Ishikawa (cell line): ENCODE measurements at regions not wholly inside any gene's neighbourhood (a gene's known extent, or its start where the extent isn't known, plus 50 kb on each side); places are given as distances from the start of the nearest gene placed in this dataset.

ENCODE experiments used
- CEBPB ChIP-seq: IDR thresholded peaks from 2 replicates; pipeline ENCODE4 v1.6.1; 2012
- CREB1 ChIP-seq: IDR thresholded peaks from 2 replicates; pipeline ENCODE4 v1.6.1; 2012; ENCODE audit warnings: low read depth
- EGR1 ChIP-seq: IDR thresholded peaks from 2 replicates; pipeline ENCODE4 v1.6.1; 2012
- EP300 ChIP-seq: IDR thresholded peaks from 2 replicates; pipeline ENCODE4 v1.6.1; 2012; ENCODE audit warnings: borderline replicate concordance
- FOXM1 ChIP-seq: IDR thresholded peaks from 2 replicates; pipeline ENCODE4 v1.6.1; 2012; ENCODE audit warnings: low read depth, borderline replicate concordance
- NFIC ChIP-seq: IDR thresholded peaks from 2 replicates; pipeline ENCODE4 v1.6.1; 2012
- RAD21 ChIP-seq: IDR thresholded peaks from 2 replicates; pipeline ENCODE4 v1.6.1; 2012; ENCODE audit warnings: low read depth
- TAF1 ChIP-seq: IDR thresholded peaks from 2 replicates; pipeline ENCODE4 v1.6.1; 2012; ENCODE audit warnings: low read depth, mild to moderate bottlenecking
- TCF12 ChIP-seq: IDR thresholded peaks from 2 replicates; pipeline ENCODE4 v1.6.1; 2012; ENCODE audit warnings: low read depth
- TEAD4 ChIP-seq: IDR thresholded peaks from 2 replicates; pipeline ENCODE4 v1.6.1; 2012
- YY1 ChIP-seq: IDR thresholded peaks from 2 replicates; pipeline ENCODE4 v1.6.1; 2012; ENCODE audit warnings: low read depth
- ZBTB7A ChIP-seq: IDR thresholded peaks from 2 replicates; pipeline ENCODE4 v1.6.1; 2012; ENCODE audit warnings: low read depth
- TF ChIP-seq, protein P1 (sequence below): IDR thresholded peaks from 2 replicates; pipeline ENCODE4 v1.6.1; 2012; ENCODE audit warnings: low read depth, mild to moderate bottlenecking
- TF ChIP-seq, protein P2 (sequence below): IDR thresholded peaks from 2 replicates; pipeline ENCODE4 v1.6.1; 2012
- TF ChIP-seq, protein P3 (sequence below): IDR thresholded peaks from 2 replicates; pipeline ENCODE4 v1.6.1; 2012

DNA sequence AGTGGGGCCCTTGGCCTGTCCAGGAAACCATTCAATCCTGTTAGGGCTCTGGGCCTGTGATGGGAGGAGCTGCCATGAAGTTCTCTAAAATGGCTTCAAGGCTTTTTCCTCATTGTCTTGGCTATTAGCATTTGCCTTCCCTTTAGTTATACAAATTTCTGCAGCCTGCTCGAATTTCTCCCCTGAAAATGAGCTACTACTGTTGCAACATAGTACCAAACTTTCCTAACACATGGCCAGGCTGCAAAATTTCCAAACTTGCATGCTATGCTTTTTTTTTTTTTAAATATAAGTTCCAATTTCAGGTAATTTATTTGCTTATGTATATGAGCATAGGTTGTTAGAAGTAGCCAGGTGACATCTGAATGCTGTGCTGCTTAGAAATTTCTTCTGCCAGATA lies 560.8 kb upstream of the TBL1XR1 start:
- TF ChIP-seq TAF1 = no peak
- TF ChIP-seq YY1 = no peak
- no peak for TF ChIP-seq CREB1
- TF ChIP-seq TEAD4 = no peak
- TF ChIP-seq EGR1 = no peak
- TF ChIP-seq TCF12 = no peak
- TF ChIP-seq, protein P1, sequence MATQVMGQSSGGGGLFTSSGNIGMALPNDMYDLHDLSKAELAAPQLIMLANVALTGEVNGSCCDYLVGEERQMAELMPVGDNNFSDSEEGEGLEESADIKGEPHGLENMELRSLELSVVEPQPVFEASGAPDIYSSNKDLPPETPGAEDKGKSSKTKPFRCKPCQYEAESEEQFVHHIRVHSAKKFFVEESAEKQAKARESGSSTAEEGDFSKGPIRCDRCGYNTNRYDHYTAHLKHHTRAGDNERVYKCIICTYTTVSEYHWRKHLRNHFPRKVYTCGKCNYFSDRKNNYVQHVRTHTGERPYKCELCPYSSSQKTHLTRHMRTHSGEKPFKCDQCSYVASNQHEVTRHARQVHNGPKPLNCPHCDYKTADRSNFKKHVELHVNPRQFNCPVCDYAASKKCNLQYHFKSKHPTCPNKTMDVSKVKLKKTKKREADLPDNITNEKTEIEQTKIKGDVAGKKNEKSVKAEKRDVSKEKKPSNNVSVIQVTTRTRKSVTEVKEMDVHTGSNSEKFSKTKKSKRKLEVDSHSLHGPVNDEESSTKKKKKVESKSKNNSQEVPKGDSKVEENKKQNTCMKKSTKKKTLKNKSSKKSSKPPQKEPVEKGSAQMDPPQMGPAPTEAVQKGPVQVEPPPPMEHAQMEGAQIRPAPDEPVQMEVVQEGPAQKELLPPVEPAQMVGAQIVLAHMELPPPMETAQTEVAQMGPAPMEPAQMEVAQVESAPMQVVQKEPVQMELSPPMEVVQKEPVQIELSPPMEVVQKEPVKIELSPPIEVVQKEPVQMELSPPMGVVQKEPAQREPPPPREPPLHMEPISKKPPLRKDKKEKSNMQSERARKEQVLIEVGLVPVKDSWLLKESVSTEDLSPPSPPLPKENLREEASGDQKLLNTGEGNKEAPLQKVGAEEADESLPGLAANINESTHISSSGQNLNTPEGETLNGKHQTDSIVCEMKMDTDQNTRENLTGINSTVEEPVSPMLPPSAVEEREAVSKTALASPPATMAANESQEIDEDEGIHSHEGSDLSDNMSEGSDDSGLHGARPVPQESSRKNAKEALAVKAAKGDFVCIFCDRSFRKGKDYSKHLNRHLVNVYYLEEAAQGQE = no peak
- no peak for TF ChIP-seq CEBPB
- no peak for TF ChIP-seq FOXM1
- TF ChIP-seq, protein P2, sequence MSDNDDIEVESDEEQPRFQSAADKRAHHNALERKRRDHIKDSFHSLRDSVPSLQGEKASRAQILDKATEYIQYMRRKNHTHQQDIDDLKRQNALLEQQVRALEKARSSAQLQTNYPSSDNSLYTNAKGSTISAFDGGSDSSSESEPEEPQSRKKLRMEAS = no peak
- TF ChIP-seq RAD21 = no peak
- no peak for TF ChIP-seq EP300
- TF ChIP-seq ZBTB7A = no peak
- TF ChIP-seq, protein P3, sequence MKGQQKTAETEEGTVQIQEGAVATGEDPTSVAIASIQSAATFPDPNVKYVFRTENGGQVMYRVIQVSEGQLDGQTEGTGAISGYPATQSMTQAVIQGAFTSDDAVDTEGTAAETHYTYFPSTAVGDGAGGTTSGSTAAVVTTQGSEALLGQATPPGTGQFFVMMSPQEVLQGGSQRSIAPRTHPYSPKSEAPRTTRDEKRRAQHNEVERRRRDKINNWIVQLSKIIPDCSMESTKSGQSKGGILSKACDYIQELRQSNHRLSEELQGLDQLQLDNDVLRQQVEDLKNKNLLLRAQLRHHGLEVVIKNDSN = no peak

DNA sequence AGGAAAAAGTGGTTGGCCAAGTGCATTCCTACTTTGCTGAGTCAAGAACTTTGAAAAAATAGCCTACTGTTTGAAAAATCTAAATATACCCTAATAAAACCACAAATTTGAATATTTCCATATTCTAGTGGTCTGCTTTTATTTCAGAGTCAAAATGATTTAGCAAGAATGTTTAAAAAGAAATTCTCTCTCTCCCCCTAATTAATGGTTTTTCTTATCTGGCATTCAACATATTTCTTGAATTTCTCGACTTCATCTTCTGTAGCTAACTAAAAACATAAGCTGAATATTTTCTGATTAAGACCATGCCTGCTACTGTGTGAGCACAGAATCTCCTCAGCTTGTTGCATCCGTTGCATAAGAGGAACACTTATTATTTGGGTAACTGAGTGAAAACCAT lies 563.5 kb upstream of the TBL1XR1 start:
- no peak for TF ChIP-seq YY1
- TF ChIP-seq TCF12 = no peak
- TF ChIP-seq EP300 = no peak
- TF ChIP-seq CEBPB = no peak
- TF ChIP-seq CREB1 = no peak
- TF ChIP-seq FOXM1 = no peak
- TF ChIP-seq, protein P1 = no peak
- no peak for TF ChIP-seq ZBTB7A
- TF ChIP-seq, protein P3 = no peak
- TF ChIP-seq NFIC = no peak
- no peak for TF ChIP-seq TAF1
- TF ChIP-seq RAD21 = no peak
- TF ChIP-seq EGR1 = no peak

DNA sequence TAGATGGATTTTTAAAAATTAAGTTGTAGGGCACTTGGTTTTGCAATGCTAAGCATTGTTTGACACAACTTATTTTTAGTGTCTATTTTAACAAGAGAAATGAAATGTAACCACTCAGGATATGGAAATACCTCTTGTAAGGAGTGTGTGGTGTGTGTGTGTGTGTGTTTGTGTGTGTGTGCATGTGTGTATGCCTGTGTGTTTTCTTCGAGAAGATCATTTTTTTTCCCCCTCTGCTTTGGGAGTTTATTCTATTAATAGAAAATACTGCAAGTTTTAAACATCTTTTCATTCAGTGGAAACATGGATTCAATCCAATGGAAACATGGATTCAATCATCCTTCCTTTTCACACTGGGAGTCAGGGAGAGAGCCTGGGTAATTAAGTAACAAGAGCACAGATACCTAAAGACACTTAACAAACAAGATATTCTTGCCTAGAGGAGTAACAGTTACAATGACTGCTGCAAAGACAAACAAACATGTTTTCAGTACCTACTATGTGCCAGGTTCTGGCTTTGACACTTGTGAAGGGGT lies 567.2 kb upstream of the TBL1XR1 start:
- no peak for TF ChIP-seq TEAD4
- TF ChIP-seq RAD21 = no peak
- TF ChIP-seq NFIC = no peak
- no peak for TF ChIP-seq TAF1
- TF ChIP-seq EP300 = no peak

DNA sequence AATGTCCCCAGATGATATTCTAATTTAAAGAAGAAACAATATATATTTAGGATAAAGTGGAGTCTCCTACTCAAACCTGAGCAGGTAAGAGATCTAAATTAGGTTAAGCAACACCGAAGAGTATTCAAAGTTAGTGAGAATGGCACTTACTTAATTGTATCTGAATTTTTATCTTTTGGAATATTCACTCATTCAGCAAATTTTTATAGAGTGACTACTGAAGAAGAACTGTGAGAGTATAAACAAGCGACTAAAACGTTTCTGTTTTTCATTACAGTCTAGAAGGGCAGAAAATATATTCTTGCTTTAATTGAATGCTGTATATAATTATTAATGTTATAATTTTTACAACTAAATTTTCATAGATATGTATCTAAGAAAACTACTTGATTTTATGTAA lies 567.7 kb upstream of the TBL1XR1 start:
- TF ChIP-seq TAF1 (no peak), ZBTB7A (no peak), EP300 (no peak), TCF12 (no peak), NFIC (no peak), FOXM1 (no peak), CREB1 (no peak), YY1 (no peak), CEBPB (no peak), EGR1 (no peak), TEAD4 (no peak), RAD21 (no peak)
- TF ChIP-seq, protein P3 = no peak
- TF ChIP-seq, protein P2 = no peak
- TF ChIP-seq, protein P1 = no peak
